Activated CD4-positive, alpha-beta T cell treated with anti-CD3 and anti-CD28 coated beads, Interleukin-2, amount 50 U/mL, for 24 hours (primary cell): ENCODE measurements at regions not wholly inside any gene's neighbourhood (a gene's known extent, or its start where the extent isn't known, plus 50 kb on each side); places are given as distances from the start of the nearest gene placed in this dataset.
A peak's percentile ranks its signal among the peaks of the same experiment; 100 is the strongest.

Source experiments
- DNase-seq, 2 donors: peaks; one replicate each; pipeline ENCODE4 v3.0.0-alpha.2; 2020; ENCODE audit warnings: low read depth in 1 of 2, low spot score in 1 of 2

DNA sequence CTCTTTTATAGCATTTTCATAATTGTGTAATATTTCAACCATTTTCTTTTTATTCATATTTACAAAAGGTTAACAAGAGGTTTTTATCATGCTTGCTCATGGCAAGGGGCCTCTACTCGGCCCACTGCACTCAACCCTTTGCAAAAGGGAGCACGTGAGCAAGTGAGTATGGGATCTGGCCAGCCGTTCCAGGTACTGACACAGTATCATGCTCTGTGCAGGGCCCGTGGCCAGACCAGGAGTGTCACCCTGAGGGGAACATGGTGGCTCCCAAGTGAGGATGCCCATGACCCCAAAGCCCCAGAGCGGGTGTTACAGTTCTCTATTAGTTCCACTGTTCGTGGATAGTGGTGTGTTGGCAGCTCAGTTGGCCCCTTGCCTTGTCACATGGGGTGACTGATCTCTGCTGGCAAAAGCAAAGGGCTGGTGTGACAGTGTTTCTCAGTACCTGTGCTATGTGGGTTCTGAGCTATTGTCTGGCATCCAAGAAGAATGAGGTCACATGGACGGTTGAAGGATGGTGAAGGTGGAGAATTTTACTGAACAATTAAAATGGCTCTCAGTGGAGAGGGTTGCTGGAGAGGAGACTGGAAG lies 777.2 kb upstream of the ADAMTS5 start:
- no peak for DNase-seq

DNA sequence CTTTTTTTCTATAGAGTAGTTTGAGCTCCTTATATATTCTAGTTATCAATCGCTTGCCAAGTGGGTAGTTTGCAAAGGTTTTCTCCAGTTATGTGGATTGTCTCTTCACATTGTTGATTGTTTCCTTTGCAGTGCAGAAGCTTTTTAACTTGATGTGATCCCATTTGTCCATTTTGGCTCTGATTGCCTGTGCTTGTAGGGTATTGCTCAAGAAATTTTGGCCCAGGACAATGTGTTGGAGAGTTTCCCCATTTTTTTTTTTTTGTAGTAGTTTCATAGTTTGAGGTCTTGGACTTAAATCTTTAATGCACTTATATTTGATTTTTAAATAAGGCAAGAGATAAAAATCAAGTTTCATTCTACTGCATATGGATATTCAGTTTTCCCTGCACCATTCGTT lies 774.8 kb upstream of the ADAMTS5 start:
- no peak for DNase-seq

DNA sequence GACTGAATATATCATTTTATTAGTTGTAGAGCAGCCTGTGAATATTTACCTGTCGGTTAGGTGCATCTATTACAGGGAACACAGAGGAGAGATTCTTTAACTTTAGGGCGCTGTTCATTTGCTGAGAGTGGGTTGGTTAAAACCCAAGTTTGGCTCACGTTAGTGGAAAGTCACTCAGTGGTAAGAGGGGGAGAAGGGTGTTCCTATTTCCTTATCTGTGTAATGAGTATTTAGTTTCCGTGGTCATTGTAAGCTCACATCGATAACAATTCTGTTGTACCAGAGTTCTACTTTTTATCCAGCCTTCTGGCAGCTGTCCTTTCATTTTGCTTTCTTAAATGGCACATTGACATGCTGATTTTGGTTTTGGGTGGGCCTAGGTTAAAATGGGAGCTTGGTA lies 773.2 kb upstream of the ADAMTS5 start:
- no peak for DNase-seq

- no peak for DNase-seq
These were observed 772.3 kb upstream of the ADAMTS5 start for GRCh38 chr21:27739187-27739586.

DNA sequence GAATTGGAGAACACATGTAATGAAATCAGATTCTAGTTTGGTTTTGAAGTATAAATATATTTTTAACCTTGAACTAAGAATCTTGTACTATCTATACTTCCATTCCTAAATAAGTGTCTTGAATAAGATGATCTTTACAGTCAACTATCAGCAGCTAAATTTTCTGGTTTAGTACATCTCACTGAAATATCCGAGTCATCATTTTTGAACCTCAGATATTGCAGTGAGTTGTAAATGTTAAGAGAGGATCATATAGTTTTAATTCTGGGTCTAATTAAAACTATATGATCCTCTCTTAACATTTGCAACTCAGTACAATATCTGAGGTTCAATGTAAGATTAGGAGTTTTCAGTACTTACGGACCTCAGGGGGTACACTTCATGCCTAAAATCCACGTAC lies 768.8 kb upstream of the ADAMTS5 start:
- DNase-seq = no peak

DNA sequence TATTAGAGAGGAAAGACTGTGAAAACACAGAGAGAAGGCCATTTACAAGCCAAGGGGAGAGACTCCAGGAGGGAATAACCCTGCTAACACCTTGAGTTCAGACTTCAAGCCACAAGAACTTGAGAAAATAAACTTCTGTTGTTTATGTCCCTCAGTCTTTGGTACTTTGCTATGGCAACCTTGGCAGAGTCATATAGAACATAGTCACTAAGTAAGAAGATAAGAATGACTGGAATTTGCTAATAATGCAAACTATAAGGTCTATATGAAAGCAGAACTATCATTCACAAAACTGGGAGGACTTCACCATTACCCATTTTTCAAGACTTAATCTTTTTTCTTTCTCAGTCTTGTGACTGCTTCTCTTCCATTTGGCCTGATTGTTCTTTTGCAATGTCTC lies 767.3 kb upstream of the ADAMTS5 start:
- no peak for DNase-seq

- DNase-seq = no peak
These were observed 759.0 kb upstream of the ADAMTS5 start for GRCh38 chr21:27725916-27726315.

DNA sequence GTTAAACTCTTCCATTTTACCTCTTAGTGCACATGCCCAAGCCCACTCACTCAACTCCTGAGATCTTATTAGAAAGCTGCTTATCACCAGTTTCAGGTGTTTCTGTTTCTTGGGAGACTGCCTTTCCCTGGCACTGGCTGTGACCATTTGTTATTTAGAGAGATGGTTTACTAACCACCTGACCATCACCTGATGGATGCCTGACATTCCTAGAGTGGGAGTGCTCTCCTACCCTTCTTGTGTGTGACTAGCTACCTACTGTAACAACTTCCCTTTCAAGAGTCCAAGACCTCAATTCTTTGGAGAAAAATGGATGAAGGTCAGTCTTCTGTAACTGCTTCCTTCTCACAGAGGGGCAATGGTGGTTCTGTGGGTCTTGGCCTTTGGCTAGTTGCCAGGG lies 755.2 kb upstream of the ADAMTS5 start:
- DNase-seq = no peak

DNA sequence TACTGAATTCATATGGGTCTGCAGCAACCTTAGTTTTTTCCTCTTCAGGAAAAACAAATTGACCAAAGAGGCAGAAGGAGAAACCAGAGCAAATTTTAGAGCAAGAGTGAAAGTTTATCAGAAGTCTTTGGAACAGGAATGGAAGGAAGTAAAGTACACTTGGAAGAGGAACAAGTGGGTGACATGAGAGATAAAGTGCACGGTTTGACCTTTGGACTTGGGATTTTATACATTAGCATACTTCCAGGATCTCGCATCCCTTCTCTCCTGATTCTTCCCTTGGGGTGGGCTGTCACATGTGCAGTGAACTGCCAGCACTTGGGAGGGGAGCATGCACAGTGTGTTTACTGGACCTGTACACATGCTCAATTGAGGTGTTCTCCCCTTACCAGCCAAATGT lies 754.8 kb upstream of the ADAMTS5 start:
- DNase-seq = no peak

DNA sequence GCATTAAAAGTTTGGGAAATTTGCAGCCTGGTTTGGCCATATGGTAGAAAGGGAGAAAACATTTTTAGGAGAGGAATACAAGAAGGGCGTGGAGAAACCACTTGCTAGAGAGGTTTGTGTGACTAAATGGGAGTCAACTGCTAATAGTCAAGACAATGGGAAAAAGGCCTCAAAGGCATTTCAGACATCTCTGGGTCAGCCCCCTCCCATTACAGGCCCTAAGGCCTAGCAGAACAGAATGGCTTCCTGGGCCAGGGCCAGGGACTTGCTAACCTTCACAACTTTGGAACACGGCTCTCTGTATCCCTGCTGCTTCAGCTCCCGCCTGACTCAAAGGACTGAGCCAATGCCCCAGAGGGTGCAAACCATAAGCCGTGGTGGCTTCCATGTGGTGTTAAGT lies 752.3 kb upstream of the ADAMTS5 start:
- DNase-seq = no peak

GRCh38 chr21:27715131-27715530 lies 748.2 kb upstream of the ADAMTS5 start:
- DNase-seq = no peak

DNA sequence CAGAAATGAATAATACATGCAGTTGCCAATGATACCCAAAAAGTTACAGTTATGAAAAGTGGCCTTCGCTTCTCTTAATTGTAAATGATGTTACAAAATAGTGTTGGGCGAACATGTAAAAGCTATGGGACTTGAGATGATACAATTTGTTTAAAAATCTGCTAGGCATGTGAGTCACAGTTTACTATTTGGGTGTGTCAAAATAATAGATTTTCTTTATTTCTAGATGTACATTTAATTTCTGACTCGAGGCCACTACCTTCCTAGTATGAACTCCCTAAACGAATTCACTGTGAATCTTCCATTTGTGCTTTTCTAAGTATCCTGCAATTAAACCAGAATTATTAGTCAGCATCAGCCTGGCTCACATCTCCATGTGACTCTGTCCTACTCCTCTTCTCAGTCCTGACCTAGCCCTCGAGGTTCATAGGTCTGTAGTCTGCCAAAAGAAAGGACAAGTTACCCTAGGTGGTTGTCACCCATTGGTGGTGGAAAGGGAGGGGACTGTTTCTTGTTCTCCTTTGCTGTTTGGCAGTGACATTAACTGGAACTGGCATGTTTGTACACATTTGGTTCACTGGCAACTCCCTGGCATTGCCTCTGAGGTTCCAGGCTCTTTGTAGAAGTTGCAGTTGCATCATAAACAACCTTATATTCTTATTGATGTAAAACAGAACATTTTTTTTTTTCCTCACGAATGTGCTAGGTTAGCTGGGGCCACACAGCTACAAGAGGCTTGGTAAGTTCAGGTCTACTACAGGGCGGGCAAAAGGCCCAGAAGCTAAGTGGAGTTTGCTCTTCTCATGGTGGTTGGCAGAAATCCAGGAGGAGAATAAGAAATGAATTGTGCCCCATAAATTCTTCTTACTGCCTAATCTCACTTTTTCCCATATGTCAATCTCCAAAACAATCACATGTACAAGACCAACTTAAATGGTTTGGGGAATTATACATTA lies 746.5 kb upstream of the ADAMTS5 start:
- DNase-seq = no peak

DNA sequence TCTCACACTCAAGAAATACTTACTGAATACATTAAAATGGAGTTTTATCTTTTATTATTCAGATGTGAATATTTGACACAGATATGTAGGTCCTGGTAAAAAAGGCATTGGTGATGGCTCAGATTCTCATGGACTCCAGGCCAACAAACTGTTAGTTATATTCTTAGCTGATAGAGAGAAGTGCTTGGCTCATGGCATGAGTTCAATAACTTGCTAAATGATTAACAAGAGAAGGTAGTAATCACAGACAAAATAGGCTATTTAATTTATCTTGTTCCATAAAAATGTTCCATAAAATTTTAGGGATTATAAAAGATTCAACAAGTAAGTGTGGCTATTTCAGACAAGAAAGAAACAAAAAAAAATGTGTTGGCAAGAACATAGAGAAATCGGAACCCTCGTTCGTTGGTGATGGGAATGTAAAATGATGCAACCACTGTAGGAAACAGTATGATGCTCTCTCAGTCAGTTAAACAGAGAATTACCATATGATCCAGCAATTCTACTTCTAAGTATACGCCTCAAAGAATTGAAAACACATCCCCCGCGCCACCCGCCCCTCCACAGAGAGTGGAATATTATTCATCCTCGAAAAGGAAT lies 737.8 kb upstream of the ADAMTS5 start:
- no peak for DNase-seq

DNA sequence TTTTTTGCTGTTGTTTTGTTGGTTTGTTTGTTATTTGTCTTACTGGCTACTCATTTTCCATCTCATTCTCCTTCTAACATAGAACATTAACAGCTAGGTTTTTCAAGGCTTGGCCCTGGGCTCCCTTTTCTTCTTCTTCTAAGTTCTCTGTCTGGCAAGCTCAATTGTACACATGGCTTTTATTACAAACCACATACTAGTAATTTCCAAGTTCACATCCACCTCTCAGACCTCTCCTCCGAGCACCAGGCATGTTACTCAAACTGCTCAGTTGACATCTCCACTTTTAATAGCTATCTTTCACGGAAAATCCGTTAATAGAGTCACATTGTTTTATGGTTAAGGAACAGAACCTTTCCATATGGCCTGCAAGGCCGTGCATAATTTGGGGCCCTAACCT lies 736.9 kb upstream of the ADAMTS5 start:
- no peak for DNase-seq

GRCh38 chr21:27700974-27701614 lies 734.2 kb upstream of the ADAMTS5 start:
- DNase-seq = peak in 1 of 2 donors; percentile 48

DNA sequence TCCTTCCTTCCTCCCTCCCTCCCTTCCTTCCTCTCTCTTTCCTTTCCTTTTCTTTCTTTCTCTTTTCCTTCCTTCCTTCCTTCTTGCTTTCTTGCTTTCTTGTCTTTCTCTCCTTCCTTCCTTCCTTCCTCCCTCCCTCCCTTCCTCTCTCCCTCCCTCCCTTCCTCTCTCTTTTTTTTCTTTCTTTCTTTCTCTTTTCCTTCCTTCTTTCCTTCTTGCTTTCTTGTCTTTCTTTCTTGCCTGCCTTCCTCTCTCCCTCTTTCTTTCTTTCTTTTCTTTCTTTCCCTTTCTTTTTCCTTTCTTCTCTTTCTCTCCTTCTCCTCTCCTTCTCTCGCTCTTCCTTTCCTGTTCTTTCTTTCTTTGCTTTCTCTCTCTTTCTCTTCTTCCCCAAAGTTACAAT lies 728.4 kb upstream of the ADAMTS5 start:
- DNase-seq = no peak

DNA sequence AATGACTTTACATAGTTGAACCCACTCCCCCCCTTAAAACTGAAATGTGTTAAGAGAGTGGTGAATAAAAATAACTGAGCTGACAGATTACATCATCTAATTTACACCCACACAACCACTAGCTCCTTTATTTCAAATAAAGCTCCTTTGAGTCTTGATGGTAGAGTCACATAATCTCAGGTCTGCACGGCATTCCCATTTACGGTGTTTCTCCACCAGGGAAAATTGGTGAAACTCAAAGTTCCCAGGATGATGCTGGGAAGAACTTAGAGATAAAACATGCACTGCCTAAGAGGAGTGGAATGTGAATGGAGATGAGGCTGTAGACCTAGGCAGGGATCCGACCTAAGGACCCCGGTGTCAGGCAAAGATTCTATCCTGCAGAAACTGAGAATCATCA lies 727.8 kb upstream of the ADAMTS5 start:
- no peak for DNase-seq

- DNase-seq = no peak
These were observed 726.5 kb upstream of the ADAMTS5 start for GRCh38 chr21:27693376-27693775.

GRCh38 chr21:27691516-27691915 lies 724.6 kb upstream of the ADAMTS5 start:
- DNase-seq = no peak

GRCh38 chr21:27691006-27691405 lies 724.1 kb upstream of the ADAMTS5 start:
- DNase-seq = no peak

DNA sequence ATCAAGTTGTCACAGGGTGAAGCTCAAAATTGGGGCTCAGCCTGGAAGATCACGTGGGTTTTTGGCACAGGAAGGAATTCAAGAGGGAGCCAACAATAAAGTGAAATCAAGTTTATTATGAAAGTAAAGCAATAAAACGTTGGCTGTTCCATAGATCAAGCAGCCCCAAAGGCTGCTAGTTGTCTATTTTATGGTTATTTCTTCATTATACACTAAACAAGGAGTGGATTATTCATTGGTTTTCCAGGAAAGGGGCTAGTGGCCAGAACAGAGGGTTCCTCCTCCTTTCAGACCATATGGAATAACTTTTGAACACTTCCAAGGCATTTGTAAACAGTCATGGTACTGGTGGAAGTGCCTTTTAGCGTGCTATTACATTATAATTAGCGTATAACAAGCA lies 723.5 kb upstream of the ADAMTS5 start:
- DNase-seq = no peak

DNA sequence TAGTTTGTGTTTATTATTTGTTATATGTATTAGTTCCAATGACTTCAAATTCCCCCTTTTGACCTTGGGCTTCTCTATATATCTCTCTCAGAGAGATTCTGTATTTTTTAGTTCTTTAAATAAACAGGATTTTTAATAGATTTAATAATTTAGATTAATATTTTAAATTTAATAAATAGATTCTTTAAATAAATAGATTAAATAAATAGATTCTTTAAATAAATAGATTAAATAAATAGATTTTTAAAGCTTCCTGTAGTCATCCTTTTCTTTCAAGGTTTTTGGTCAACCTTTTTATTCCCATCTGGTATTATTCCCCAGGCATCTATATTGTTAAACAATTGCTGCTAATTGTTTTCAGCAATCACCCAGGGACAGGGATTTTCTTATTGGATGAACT lies 721.9 kb upstream of the ADAMTS5 start:
- no peak for DNase-seq
